ENCODE measurements at regions not wholly inside any gene's neighbourhood (a gene's known extent, or its start where the extent isn't known, plus 50 kb on each side); places are given as distances from the start of the nearest gene placed in this dataset.
"Not testable (repeated sequence)": the region's sequence is repeated elsewhere in the genome, so short reads cannot be mapped to it uniquely, and the experiment has no call there.

- FAIRE-seq (no peak), DNase-seq (no peak), ATAC-seq (no peak)
- 81 to 91% methylated on average over 9 of the region's 9 CpGs for WGBS, 2 donors
- Histone ChIP-seq H3K27ac (no peak overlapping the region), H3K36me3 (no peaks in the 10 kb centered on the region), H3K4me1 (no peaks in the 10 kb centered on the region), H3K4me3 (no peak overlapping the region), H3K27me3 (peaks cover 0 to 6% (median 0%) of the 10 kb centered on the region in 4 donors), H3K9me3 (no peaks in the 10 kb centered on the region)
- no peak for TF ChIP-seq CTCF (IDR thresholded peaks at IDR 0.05)
- intact Hi-C loops (cut with DNase I), result no loop called here
Observed at GRCh38 chr5:100646691-100647090, 111.5 kb downstream of the FAM174A start.

GRCh38 chr5:100647461-100648230, 112.5 kb downstream of the FAM174A start:
- no peaks in the 10 kb centered on the region for H3K9me3 ChIP-seq
- ATAC-seq, result peak; percentile 70 to 81 (median 72)
- H3K36me3 ChIP-seq, result no peaks in the 10 kb centered on the region
- intact Hi-C loops (cut with DNase I), result no loop called here
- DNase-seq, result peak; percentile 24 to 87 (median 68)
- H3K4me3 ChIP-seq, result peak overlapping the region in 1 of 4 donors; percentile 11
- no peak for TF ChIP-seq CTCF (IDR thresholded peaks at IDR 0.05)
- WGBS, 2 donors, result 23 to 24% methylated on average over 10 of the region's 10 CpGs
- peaks cover 0 to 6% (median 0%) of the 10 kb centered on the region in 4 donors for H3K27me3 ChIP-seq
- no peak for FAIRE-seq
- no peaks in the 10 kb centered on the region for H3K4me1 ChIP-seq
- H3K27ac ChIP-seq, result no peak overlapping the region

GRCh38 chr5:100654895-100655294, 119.7 kb downstream of the FAM174A start:
- TF ChIP-seq CTCF (IDR thresholded peaks at IDR 0.05), result no peak
- intact Hi-C loops (cut with DNase I), result no loop called here
- no peak overlapping the region for H3K4me3 ChIP-seq
- no peaks in the 10 kb centered on the region for H3K9me3 ChIP-seq
- no peaks in the 10 kb centered on the region for H3K4me1 ChIP-seq
- H3K36me3 ChIP-seq, result no peaks in the 10 kb centered on the region
- H3K27me3 ChIP-seq, result no peaks in the 10 kb centered on the region
- no peak for DNase-seq
- FAIRE-seq, result no peak
- H3K27ac ChIP-seq, result no peak overlapping the region
- no peak for ATAC-seq

GRCh38 chr5:100656771-100657170, 121.6 kb downstream of the FAM174A start:
- ATAC-seq, result not testable (repeated sequence)

GRCh38 chr5:100659080-100659795, 124.1 kb downstream of the FAM174A start:
- Histone ChIP-seq H3K4me3 (no peak overlapping the region), H3K36me3 (no peaks in the 10 kb centered on the region), H3K27me3 (no peaks in the 10 kb centered on the region), H3K27ac (no peak overlapping the region), H3K4me1 (no peaks in the 10 kb centered on the region), H3K9me3 (no peaks in the 10 kb centered on the region)
- DNase-seq (no peak), ATAC-seq (no peak), FAIRE-seq (no peak)
- no peak for TF ChIP-seq CTCF (IDR thresholded peaks at IDR 0.05)
- intact Hi-C loops (cut with DNase I), result no loop called here
- WGBS, 2 donors, result 82 to 91% methylated on average over 4 of the region's 4 CpGs

More at GRCh38 chr5:100656771-100657170, 121.6 kb downstream of the FAM174A start:
- H3K4me3 ChIP-seq; H3K4me1 ChIP-seq; H3K36me3 ChIP-seq; H3K9me3 ChIP-seq; H3K27ac ChIP-seq; FAIRE-seq; intact Hi-C loops (cut with DNase I); H3K27me3 ChIP-seq: not testable (repeated sequence)
- WGBS, 2 donors, result 84 to 95% methylated on average over 20 to 28 of the region's 28 CpGs
- DNase-seq, result peak in 1 of 6 donors; percentile 58

Data from pancreas (tissue), 10 donors.